ENCODE measurements at regions not wholly inside any gene's neighbourhood (a gene's known extent, or its start where the extent isn't known, plus 50 kb on each side); places are given as distances from the start of the nearest gene placed in this dataset.
"Not testable (repeated sequence)": the region's sequence is repeated elsewhere in the genome, so short reads cannot be mapped to it uniquely, and the experiment has no call there.

GRCh38 chr6:105714846-105715245 lies 312.0 kb upstream of the PREP start:
- DNase-seq (ENCODE audit: low read depth), result no peak

GRCh38 chr6:105713474-105714118 lies 310.7 kb upstream of the PREP start:
- DNase-seq (ENCODE audit: low read depth), result no peak

GRCh38 chr6:105711216-105711615 lies 308.3 kb upstream of the PREP start:
- DNase-seq (ENCODE audit: low read depth), result no peak

GRCh38 chr6:105705608-105706007 lies 302.7 kb upstream of the PREP start:
- no peak for DNase-seq (ENCODE audit: low read depth)

- DNase-seq (ENCODE audit: low read depth), result no peak
Measured at GRCh38 chr6:105695461-105695860, 292.6 kb upstream of the PREP start.

GRCh38 chr6:105692613-105693215 lies 289.8 kb upstream of the PREP start:
- DNase-seq (ENCODE audit: low read depth), result no peak

- no peak for DNase-seq (ENCODE audit: low read depth)
Measured at GRCh38 chr6:105691971-105692370, 289.1 kb upstream of the PREP start.

- DNase-seq (ENCODE audit: low read depth), result no peak
Measured at GRCh38 chr6:105691081-105691480, 288.2 kb upstream of the PREP start.

- DNase-seq (ENCODE audit: low read depth), result no peak
Measured at GRCh38 chr6:105688573-105688972, 285.7 kb upstream of the PREP start.

GRCh38 chr6:105686793-105687192 lies 283.9 kb upstream of the PREP start:
- DNase-seq (ENCODE audit: low read depth), result not testable (repeated sequence)

- no peak for DNase-seq (ENCODE audit: low read depth)
Measured at GRCh38 chr6:105681061-105681460, 278.2 kb upstream of the PREP start.

GRCh38 chr6:105680131-105680530 lies 277.2 kb upstream of the PREP start:
- no peak for DNase-seq (ENCODE audit: low read depth)

- DNase-seq (ENCODE audit: low read depth), result no peak
Measured at GRCh38 chr6:105678516-105678915, 275.6 kb upstream of the PREP start.

- DNase-seq (ENCODE audit: low read depth), result no peak
Measured at GRCh38 chr6:105677671-105678475, 275.0 kb upstream of the PREP start.

- no peak for DNase-seq (ENCODE audit: low read depth)
Measured at GRCh38 chr6:105676857-105677256, 274.0 kb upstream of the PREP start.

- DNase-seq (ENCODE audit: low read depth), result no peak
Measured at GRCh38 chr6:105675715-105676397, 273.0 kb upstream of the PREP start.

GRCh38 chr6:105672856-105673538 lies 270.1 kb upstream of the PREP start:
- not testable (repeated sequence) for DNase-seq (ENCODE audit: low read depth)

- DNase-seq (ENCODE audit: low read depth), result no peak
Measured at GRCh38 chr6:105669232-105669631, 266.4 kb upstream of the PREP start.

GRCh38 chr6:105667056-105667455 lies 264.2 kb upstream of the PREP start:
- no peak for DNase-seq (ENCODE audit: low read depth)

- no peak for DNase-seq (ENCODE audit: low read depth)
Measured at GRCh38 chr6:105664931-105665330, 262.0 kb upstream of the PREP start.

GRCh38 chr6:105651969-105652368 lies 249.1 kb upstream of the PREP start:
- DNase-seq (ENCODE audit: low read depth), result no peak

- no peak for DNase-seq (ENCODE audit: low read depth)
Measured at GRCh38 chr6:105650347-105650746, 247.5 kb upstream of the PREP start.

All from CMK (cell line).